Lower leg skin (tissue), 3 donors: ENCODE measurements at regions not wholly inside any gene's neighbourhood (a gene's known extent, or its start where the extent isn't known, plus 50 kb on each side); places are given as distances from the start of the nearest gene placed in this dataset.

ENCODE experiments used
- POLR2A ChIP-seq, 2 donors: fragments of 450-650 bp; IDR thresholded peaks; one replicate each; pipeline ENCODE4 v1.6.1; 2016 to 2017; ENCODE audit warnings: antibody characterized with exemption in 2 of 2, mild to moderate bottlenecking in 1 of 2, moderate library complexity in 1 of 2
- TF ChIP-seq, protein P1 (sequence below), 3 donors: fragments of 450-650 bp; IDR thresholded peaks; one replicate each; pipeline ENCODE4 v1.5.1; 2016; ENCODE audit warnings: antibody characterized with exemption in 3 of 3, mild to moderate bottlenecking in 3 of 3, moderate library complexity in 2 of 3

DNA sequence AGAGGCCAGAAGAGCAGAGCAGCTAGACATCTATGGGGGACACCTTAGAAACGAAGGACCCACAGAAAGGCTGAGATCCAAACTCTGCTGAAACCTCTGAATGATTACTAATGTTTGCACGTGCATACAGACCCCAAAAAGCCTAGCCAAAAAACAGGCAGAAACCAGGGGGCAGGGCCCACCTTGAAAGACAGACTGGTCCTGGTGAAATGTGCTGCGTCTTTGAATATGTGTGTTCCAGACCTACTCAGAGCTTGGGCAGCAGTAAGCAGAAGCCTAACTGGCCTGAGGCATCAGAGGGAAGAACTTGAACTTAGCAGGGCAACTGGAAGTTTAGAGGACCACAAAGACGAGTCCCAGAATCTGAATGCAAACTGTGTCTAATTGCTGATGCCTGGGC, 251.8 kb downstream of the TEX36 start:
- TF ChIP-seq, protein P1, sequence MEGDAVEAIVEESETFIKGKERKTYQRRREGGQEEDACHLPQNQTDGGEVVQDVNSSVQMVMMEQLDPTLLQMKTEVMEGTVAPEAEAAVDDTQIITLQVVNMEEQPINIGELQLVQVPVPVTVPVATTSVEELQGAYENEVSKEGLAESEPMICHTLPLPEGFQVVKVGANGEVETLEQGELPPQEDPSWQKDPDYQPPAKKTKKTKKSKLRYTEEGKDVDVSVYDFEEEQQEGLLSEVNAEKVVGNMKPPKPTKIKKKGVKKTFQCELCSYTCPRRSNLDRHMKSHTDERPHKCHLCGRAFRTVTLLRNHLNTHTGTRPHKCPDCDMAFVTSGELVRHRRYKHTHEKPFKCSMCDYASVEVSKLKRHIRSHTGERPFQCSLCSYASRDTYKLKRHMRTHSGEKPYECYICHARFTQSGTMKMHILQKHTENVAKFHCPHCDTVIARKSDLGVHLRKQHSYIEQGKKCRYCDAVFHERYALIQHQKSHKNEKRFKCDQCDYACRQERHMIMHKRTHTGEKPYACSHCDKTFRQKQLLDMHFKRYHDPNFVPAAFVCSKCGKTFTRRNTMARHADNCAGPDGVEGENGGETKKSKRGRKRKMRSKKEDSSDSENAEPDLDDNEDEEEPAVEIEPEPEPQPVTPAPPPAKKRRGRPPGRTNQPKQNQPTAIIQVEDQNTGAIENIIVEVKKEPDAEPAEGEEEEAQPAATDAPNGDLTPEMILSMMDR (IDR thresholded peaks at IDR 0.05) = no peak
- no peak for TF ChIP-seq POLR2A (IDR thresholded peaks at IDR 0.05)
